Peyer's patch (tissue), 4 donors: ENCODE measurements at regions not wholly inside any gene's neighbourhood (a gene's known extent, or its start where the extent isn't known, plus 50 kb on each side); places are given as distances from the start of the nearest gene placed in this dataset.
"Not testable (repeated sequence)": the region's sequence is repeated elsewhere in the genome, so short reads cannot be mapped to it uniquely, and the experiment has no call there.

ENCODE experiments used
- CTCF ChIP-seq, 6 experiments: fragments of 450-650 bp in 4 of 6; fragments of 200-600 bp in 2 of 6; sonication (generic) in 1 of 6; IDR thresholded peaks; one replicate each; pipeline ENCODE4 v1.5.1; 2017 to 2019; ENCODE audit warnings: antibody characterized with exemption in 6 of 6, mild to moderate bottlenecking in 3 of 6, moderate library complexity in 1 of 6
- POLR2A ChIP-seq, 2 donors: fragments of 450-650 bp; IDR thresholded peaks; one replicate each; pipeline ENCODE4 v1.5.1; 2017; ENCODE audit warnings: antibody characterized with exemption in 2 of 2, mild to moderate bottlenecking in 2 of 2, moderate library complexity in 2 of 2

GRCh38 chr2:87568554-87569278, 179.2 kb upstream of the PLGLB2 start:
- TF ChIP-seq CTCF, POLR2A (IDR thresholded peaks at IDR 0.05): not testable (repeated sequence)
